ENCODE measurements at regions not wholly inside any gene's neighbourhood (a gene's known extent, or its start where the extent isn't known, plus 50 kb on each side); places are given as distances from the start of the nearest gene placed in this dataset.

DNA sequence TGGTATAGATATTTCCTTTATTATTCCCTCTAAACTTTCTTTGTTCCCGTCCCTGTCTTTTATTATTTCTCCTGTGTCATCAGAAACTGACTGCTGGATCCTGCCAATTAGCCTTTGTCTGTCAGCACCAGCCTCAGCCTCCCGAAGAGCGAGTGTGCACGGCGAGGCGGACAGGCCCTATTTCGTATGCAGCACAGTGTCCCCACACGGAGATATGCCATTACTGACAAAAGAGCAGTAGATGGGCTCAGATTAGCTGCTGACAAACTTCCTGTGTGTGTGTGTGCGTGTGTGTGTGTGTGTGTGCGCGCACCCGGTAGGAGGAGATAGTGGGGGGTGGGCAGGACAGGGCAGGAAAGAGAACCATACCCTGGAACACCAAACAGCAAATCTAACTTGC is 99.5 kb upstream of the ZFP64 start:
- TF ChIP-seq, protein P1, sequence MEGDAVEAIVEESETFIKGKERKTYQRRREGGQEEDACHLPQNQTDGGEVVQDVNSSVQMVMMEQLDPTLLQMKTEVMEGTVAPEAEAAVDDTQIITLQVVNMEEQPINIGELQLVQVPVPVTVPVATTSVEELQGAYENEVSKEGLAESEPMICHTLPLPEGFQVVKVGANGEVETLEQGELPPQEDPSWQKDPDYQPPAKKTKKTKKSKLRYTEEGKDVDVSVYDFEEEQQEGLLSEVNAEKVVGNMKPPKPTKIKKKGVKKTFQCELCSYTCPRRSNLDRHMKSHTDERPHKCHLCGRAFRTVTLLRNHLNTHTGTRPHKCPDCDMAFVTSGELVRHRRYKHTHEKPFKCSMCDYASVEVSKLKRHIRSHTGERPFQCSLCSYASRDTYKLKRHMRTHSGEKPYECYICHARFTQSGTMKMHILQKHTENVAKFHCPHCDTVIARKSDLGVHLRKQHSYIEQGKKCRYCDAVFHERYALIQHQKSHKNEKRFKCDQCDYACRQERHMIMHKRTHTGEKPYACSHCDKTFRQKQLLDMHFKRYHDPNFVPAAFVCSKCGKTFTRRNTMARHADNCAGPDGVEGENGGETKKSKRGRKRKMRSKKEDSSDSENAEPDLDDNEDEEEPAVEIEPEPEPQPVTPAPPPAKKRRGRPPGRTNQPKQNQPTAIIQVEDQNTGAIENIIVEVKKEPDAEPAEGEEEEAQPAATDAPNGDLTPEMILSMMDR (conservative IDR thresholded peaks at IDR 0.05; ENCODE audit: low read length), result no peak
- no peak for TF ChIP-seq EZH2phosphoT487 (IDR thresholded peaks at IDR 0.05; ENCODE audit: borderline replicate concordance)
